ENCODE measurements at regions not wholly inside any gene's neighbourhood (a gene's known extent, or its start where the extent isn't known, plus 50 kb on each side); places are given as distances from the start of the nearest gene placed in this dataset.

DNA sequence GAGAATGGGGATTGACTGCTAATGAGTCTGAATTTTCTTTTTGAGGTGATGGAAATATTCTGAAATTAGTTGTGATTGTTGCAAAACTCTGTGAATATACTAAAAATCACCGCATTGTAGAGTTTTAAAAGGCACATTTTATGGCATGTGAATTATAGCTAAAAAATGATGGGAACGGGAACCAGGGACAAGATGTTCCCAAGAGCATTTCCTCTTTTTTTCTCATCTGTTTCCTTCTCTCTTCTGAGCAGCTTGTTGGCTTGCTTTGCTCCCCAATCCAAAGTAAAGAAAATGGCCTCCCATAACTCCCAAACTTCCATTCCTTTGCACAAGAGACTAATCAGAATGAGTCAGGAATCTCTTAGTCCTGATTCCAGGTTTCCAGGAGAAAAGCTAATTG is 459.2 kb downstream of the TSHZ3 start:
- DNase-seq = no peak

DNA sequence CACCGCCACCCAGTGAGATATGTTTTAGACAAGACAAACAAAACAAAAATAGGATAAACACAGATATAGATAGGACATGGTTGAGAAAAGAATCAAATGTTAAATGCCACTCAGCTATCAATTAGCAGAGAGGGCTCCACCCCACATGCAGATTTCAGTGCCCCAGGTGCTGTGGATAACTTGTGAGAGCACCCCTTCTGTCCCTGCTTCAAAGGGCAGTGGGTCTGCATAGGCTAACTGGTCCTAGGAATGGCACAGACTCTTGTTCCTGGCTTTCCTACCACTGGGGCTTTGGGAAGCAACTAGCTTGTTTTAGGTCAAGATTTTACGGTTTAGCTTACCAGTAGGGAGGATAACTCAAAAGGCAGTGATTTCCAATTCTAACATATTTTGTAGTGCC is 460.3 kb downstream of the TSHZ3 start:
- DNase-seq = no peak

DNA sequence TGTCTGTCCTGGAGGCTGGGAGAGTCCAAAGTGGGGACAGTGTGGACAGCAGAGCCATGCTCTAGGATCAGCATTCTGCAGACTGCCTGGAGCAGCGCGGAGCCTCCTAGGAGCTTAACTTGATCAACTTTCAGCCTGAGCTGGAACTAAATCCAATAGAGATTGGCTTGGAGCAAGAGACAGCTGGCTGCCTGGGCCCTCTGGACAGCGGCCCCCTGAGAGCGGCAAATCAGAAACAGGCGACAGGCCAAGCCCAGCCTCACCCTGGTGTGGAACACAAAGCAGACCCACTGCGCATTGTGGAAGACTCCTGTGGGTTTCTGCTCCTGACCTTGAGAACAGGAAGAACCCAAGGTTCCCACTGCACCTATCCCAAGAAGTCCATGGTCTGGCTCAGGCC is 462.2 kb downstream of the TSHZ3 start:
- no peak for DNase-seq

DNA sequence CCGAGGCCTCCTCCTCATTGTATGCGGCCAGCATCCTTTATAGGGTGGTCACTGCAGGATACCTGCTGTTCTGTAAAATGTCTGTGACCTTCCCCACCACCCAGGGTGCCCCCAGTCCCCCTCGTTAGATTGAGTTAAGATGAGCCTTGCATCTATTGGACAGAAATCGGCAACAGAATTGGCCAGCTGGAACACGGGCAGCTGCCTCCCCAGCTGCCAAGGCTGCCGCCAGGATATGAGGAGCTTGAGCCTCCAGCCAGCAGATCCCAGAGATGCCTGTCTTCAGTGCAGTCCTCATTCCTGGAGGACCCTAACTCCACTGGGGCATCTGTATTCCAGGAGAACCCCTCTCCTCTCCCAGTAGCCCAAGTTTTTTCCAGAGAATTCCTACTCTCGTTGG is 463.0 kb downstream of the TSHZ3 start:
- DNase-seq = no peak

DNA sequence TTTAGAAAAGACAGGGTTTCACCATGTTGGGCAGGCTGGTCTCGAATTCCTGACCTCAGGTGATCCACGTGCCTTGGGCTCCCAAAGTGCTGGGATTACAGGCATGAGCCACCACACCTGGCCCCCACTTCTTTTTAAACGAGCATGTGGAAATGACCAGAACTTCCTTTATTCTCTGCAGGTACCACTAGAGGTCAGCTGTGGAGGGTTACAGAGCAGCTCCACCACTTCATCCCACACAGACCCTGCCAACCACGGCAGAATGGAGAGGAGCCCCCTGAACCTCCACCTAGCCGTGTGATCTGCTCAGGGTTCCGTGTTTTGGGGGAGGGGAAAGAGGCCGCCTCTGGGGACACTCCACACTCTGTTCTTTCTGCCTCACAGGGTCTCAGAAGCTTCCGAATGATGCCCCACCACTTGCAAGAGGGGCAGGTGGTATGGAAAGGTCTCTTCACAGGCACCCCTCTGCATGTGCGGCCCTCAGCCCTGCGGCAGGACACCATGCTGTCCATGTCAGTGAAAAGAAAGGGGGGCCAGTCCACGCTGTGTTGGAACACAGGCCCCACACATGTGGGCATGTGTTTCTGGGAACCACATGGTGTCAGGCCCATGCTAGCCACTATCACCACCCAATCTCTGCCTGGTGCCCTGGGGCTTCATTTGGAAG is 465.0 kb downstream of the TSHZ3 start:
- no peak for DNase-seq

DNA sequence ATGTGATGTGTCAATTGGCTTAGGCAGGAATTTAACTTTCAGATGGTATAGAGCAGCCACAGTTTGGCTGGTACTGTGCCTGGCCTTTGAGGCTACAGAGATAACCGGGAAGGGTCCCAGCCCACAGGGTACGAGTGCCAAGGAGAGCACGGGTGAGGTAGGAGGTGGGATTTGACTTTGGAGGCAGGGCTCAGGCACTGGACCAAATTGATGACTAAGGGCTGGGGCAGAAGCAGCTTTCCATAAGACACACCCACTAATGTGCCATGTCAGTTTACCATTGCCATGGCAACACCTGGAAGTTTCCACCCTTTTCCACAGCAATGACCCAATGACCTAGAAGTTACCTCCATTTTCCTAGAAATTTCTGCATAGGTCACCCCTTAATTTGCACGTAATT is 466.2 kb downstream of the TSHZ3 start:
- no peak for DNase-seq

DNA sequence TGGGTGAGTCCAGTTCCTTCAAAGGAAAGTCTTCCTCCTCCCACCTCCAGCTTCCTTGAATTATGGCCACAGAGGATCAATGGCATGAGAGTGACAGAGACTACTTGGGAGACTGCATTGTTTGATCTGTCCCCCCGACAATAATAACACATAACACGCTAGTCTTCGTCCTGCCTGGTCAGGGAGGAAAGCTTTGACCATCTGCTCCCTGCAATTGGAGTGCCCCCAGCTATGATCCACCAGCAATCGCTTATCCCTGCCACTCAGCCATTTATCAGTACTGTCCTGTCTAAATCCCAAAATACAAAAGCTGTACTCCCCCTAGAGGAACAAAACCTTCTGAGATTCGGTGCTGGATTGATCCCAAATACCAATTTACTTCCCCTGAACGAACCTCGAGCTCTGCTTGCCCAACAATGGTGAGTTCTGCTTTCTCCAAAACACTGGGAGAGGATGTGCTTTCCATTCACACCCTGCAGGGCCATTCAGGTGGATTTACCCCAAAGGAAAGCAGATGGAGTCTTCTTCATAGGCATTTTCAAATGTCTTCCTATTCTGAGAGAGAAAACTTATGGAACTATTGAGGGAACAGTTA is 466.7 kb downstream of the TSHZ3 start:
- no peak for DNase-seq

DNA sequence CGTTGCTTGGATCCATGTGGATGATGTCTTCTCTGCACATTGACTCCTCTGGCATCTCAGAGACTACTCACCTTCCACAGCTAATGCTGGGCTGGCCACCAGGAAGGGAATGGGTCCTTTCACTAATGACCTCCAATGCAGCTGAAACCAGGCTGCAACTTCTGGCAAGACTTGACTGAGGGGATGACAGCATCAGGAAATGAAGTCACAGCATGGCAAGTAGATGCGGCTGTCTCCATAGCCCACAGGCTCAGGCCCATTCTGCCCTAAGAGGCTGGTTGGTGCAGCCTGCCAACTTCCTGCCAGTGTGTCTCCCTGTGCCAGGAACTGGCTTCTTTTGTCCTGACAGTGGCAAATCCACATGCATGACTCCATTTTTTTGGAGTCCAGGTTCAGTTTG is 467.3 kb downstream of the TSHZ3 start:
- no peak for DNase-seq

DNA sequence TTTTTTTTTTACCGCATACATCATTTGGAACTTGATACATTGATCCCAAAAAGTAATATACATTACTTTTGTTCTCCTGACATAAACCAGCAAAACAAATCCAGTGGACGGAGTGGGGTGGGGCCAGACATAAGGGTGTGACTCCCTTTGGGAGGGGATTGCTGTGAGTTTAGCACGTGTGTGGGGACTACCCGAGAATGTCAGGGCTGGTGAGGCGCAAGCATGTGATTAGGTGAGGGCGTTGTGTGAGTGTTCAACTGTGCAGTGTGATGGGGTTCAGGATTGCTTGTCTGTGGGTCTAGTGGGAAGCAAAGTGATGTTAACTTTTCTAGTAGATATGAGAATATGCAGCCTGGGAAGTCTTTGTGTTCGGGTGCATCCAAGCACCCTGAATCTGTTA is 468.0 kb downstream of the TSHZ3 start:
- DNase-seq = no peak

DNA sequence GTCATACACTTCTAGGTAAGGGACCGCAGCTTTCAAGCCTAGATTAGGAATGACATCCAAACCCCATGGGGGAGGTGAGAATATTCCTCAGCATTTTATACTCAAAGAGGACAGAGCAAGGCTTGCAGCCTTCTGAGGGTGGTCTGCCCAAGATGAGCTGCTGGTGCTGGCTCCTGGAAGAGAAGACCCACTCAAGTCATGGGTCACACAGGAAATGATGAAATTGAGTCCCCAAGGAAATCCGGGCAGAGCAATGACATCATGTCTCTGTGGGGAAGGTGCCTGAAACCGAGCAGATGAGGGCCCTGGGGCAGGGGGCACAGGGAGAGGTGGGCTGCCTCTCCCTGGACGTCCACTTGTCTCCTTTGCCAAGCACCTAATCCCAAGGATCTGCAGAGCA is 468.7 kb downstream of the TSHZ3 start:
- DNase-seq = no peak

DNA sequence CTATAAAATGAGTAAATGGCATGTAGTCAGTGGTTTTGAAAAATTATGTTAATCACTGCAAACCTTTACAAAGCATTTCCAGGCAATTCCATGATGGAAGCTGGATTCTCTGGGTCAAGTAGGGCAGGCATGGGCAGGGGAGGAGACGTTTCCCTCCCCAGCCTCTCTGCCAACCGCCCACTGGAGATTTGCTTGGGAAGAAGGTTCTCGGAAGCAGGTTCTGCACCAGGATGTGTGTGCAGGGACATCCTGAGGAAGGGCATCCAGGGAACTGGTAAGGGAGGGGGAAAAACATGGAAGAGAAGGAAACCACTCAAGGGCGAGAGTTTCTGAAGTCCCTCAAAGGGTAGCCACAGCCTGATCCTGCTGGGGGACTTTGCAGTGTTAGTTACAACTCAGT is 469.1 kb downstream of the TSHZ3 start:
- DNase-seq = no peak

DNA sequence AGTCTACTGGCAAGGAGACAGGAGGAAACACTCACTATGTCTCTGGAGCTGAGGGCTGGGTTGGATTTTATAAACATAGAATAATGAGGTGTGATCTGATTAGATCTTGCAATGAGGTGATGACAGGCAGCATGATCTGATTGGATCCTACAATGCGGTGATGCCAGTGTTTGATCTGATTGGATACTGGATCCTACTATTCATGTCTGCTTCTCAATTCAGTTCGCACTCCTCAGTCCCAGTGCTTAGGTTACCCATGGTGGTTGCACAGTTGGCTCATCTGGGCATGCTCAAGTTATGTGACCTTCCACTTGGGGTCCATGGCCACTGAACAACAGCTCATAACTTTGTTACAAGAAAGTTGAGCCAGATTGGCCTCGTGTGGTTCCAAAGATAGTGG is 469.5 kb downstream of the TSHZ3 start:
- DNase-seq = no peak

DNA sequence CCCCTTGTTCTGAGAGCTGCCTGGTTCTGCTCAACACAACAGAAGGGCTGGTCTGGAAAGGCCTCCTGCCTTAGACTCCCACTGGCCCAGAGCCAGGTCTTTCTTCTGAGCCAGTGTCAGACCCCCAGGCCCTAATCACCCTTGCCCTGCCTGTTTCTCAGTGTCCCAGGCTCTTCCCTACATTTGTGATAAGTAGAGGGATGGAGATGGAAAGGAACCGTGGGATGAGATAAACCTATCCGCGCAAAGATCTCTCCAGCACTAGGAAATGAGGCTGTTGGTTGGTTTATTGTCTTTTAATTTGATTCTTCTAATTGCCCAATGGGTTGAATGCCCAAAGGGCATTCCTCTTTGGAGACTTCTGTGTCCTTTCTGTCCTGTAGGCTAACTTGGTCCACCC is 470.0 kb downstream of the TSHZ3 start:
- DNase-seq = no peak

DNA sequence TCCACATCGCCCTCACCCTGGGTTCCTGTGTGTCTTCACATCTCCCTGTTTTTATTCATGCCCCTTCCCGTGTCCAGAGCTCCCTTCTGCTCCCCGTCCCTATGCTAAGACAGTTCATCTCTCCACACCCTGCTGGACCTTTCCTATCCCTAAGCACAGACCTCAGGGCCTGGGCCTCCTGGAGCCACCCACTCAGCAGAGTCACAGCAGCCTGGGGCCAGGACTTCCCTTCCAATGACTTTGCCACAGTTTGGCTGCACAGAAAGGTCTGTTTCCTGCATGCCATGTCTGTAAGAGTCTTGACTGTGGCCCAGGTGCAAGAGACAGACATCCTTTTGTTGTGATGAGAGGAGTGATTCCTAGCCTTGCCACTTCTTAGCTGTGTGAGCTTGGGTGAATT is 470.7 kb downstream of the TSHZ3 start:
- DNase-seq = no peak

DNA sequence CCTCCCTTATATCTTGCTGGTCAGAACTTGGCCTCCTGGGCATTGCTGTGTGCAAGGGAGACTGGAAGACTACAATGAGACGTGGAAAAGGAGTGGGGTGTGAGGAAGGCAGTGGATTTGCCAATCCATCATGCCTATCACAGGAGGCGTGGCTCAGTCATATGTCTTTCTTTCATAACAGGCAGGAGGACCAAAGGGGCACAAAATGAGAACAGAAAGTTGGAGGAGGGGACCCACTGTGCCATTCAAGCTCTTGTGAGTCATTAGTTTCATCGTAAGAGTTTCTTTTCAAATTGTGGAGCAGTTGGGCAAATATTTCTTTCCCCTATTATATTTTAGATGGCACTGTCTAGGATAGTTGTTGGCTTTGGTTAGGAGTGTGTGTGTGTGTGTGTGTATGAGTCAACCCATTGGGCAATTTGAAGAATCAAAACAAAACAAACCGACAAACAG is 471.5 kb downstream of the TSHZ3 start:
- DNase-seq = peak in 1 of 2 donors; percentile 33

DNA sequence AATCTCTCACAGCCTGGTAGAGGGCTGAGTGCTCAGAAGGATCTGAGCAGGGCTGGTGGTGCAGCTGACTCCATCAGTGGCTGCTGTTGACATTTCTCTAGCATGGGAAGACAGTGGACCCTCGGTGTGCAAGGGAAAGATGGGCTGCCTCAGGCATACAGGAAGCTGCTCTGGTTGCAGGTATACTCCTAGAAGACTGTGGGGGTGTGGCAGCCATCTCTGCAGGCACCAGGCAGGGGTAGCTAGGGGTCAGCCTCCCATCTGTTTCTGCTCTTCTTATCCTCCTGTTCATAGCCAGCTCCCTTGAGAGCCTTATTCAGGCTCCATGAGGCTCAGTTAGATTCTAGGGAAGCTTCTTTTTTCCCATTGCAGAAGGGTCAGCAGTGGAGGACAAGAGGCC is 475.5 kb downstream of the TSHZ3 start:
- DNase-seq = no peak

DNA sequence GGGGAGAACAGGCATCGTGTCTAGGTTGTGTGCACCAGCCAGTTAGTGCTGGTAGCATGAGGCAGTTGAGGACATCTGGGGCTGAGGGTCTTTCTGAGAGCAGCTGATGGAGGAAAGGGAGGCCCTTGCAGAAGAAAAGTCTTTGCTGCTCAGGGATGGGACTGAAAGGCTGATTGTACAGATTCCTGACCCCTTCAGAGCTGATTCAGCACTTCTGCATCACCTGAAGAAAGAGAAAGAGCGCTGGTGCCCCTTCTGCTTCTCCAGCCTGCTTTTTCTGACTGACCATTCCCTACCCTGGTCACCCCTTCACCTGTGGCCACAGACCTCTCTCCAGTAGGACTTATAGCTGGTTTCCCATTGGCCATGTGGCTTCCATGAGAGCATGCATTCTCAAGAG is 476.2 kb downstream of the TSHZ3 start:
- DNase-seq = no peak

DNA sequence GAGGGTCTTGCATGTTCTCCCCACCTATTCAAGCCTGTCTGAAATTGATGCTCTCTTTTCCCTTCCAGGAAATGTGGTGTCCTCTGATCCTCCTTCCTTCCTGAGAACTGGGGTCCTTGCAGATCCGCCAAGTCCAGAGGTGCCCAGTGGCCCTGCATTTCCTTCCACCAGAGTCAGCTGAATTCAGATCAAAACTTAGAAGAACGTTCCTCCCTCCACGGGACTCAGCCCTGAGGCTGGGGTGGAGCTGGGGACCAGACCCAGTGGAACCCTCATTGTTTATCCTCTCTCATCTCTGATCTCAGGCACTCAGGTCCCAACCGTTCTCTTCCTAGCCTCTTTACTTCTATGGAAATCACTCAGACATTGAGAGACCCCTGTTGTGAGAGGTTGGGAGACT is 477.3 kb downstream of the TSHZ3 start:
- no peak for DNase-seq

DNA sequence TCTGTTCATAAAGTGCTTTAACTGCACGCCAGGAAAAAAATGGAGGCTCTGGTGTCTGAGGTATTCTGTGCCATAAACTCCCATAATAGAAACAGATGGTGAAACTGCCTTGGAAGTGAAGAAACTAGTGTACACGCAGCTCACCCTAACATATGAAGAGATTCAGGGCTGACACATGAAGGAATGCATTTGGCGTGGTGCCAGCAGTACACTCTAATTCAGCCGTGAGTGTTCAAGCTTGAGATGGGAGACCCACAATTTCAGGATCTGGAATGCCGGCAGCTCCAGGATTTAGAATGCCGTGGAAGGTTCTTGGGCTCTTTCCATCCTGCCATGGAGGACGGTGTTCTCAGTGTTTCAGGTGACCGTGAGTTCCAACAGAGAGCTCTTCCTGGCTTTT is 478.4 kb downstream of the TSHZ3 start:
- no peak for DNase-seq

DNA sequence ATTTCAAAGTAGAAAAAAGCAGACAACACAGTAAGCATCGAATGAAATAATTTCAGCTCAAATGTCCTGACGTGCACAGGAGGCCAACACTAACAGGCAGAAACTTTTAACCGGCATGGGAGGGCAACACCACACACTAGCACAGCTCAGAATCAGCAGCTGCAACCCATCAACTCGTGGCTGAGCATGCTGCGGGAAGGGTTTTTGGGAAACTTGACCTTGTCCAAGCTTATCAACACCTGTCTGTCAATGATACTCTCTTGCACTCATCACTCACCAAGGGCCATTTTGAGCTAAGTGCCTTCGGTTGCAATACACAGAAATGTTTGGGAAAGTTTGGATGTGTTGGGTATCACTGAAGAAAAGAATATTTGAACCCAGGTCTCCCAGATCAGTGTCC is 483.7 kb downstream of the TSHZ3 start:
- DNase-seq = no peak

DNA sequence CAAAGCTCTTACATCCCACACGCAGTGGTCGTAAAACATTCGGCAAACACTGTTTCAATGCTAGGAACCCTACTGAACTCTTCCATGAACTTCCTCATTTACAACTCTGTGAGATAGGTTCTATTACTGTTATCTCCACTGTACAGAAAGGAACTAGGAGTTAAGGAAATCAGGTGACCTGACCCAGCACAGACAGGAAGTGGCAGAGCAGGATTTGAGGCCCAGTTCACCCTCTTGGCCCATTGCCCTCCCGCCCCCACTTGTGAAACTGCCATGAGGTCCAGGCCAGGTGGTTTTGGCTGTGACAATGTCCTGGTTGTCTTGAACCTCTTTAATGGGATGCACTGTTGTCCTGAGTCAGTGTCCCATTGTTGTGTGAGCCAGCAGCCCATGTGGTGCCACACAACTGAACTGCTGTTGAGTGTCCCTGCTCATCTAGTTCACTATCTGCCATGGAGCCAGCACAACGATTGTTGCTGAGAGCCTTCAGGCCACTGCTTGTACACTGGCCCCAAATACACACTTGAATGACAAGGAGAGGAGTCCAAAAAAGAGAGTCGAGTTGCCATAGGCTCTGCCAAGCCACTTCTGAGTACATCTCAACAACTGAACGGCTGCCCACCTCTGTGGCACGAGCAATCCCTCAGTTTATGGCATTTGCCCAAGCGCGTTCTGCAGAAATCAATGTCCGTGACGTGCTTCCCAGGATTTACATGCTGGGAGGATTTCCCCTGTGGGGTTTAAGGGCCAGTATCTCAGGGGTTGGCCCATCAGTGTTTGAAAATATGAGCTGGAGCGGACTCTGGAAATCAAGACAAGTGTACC is 484.6 kb downstream of the TSHZ3 start:
- DNase-seq = peak in 1 of 2 donors; percentile 11

DNA sequence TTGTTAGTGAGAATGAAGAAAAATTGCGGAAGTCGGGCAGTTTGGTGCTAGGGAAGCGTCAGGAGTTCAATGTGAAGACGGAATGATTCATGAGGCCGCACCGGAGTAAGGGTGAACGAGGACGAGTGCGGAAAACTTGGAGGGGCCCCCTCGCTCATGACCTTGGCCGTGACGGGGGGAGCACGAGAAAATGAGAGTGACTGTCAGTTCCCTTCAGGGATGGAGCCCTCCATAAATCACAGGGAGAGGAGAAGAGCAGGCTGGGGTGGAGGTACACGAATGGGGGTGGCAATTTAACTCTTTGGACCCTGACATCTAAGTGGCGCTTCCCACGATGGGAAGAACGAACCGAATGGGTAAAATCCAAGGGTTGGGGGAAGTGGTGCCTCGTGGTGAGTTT is 486.4 kb downstream of the TSHZ3 start:
- no peak for DNase-seq

DNA sequence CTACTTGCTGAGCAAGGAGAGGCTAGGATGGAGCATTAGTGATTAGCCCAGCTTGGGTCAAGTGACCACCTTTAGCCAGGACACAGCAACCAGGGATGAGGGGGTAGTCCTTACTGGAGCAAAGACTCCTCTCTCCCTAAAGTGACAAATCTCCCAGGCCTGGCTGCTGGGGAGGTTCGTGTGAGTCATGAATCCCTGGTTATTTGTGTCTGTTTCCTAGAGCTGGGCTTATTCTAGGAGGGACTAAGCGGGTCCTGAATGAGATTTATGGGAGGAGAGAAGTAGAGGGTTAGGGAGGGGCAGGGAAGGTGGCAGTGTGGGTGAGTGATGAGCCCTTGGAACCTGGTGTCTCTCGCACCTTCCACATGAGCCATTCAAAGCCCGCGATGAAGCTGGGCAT is 487.3 kb downstream of the TSHZ3 start:
- no peak for DNase-seq

DNA sequence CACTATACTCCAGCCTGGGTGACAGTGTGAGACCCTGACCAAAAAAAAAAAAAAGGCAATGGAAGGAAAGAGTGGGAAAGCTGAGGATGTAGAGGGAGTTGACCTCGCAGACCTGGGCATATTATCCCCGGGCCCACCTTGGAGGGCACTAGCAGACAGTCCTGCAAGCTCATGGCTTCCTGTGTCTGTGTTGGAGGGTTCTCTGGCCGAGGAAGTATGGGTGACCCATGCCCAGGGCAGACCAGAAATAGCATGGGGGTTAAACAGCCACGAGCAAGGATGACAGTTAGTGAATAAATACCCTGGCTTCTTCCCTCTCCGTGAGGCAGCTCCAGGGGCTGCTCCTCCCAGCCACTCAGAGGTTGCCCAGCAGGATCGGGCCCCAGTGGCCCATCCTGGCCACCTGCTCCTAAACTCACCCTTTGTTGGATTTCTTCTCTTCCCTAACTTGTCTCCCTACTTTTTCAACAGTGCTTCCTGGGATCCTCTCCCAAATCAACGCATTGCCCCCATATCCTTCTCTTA is 485.8 kb downstream of the ZNF536 start:
- no peak for DNase-seq
